Glutamatergic neuron (in vitro differentiated cells): ENCODE measurements at regions not wholly inside any gene's neighbourhood (a gene's known extent, or its start where the extent isn't known, plus 50 kb on each side); places are given as distances from the start of the nearest gene placed in this dataset.

ENCODE experiments used
- DNase-seq: peaks from one replicate; pipeline ENCODE4 v3.0.0; 2022
- H3K27ac Mint-ChIP-seq: one replicate; pipeline ENCODE4 v1.8.0; 2020; ENCODE audit warnings: mild to moderate bottlenecking, mixed read lengths, inconsistent platforms; ENCODE audit not compliant: unreplicated experiment
- H3K27me3 Mint-ChIP-seq: one replicate; pipeline ENCODE4 v1.8.0; 2020; ENCODE audit warnings: mild to moderate bottlenecking, moderate library complexity, mixed read lengths, inconsistent platforms; ENCODE audit not compliant: unreplicated experiment
- H3K36me3 Mint-ChIP-seq: one replicate; pipeline ENCODE4 v1.8.0; 2020; ENCODE audit warnings: mild to moderate bottlenecking, mixed read lengths, inconsistent platforms; ENCODE audit not compliant: unreplicated experiment
- H3K4me1 Mint-ChIP-seq: one replicate; pipeline ENCODE4 v1.8.0; 2020; ENCODE audit warnings: mild to moderate bottlenecking, low read depth, mixed read lengths, inconsistent platforms; ENCODE audit not compliant: unreplicated experiment
- H3K4me3 Mint-ChIP-seq: one replicate; pipeline ENCODE4 v1.8.0; 2020; ENCODE audit warnings: mild to moderate bottlenecking, mixed read lengths, inconsistent platforms; ENCODE audit not compliant: unreplicated experiment
- H3K9me3 Mint-ChIP-seq: one replicate; pipeline ENCODE4 v1.8.0; 2020; ENCODE audit warnings: mild to moderate bottlenecking, moderate library complexity, mixed read lengths, inconsistent platforms; ENCODE audit not compliant: unreplicated experiment
- CTCF ChIP-seq: fragments of 200-600 bp; sonication (generic); IDR thresholded peaks from one replicate; pipeline ENCODE4 v1.5.0; 2021; ENCODE audit not compliant: partially characterized antibody, unreplicated experiment

- H3K9me3 Mint-ChIP-seq: no peaks in the 10 kb centered on the region
- H3K27me3 Mint-ChIP-seq: no peaks in the 10 kb centered on the region
- no peaks in the 10 kb centered on the region for H3K4me1 Mint-ChIP-seq
- DNase-seq: no peak
- no peak for TF ChIP-seq CTCF
- H3K36me3 Mint-ChIP-seq: peaks cover 6% of the 10 kb centered on the region
- H3K4me3 Mint-ChIP-seq: no peak overlapping the region
- H3K27ac Mint-ChIP-seq: no peak overlapping the region
Measured at GRCh38 chr12:77116277-77116676, 50.9 kb upstream of the E2F7 start.

- H3K4me1 Mint-ChIP-seq: no peaks in the 10 kb centered on the region
- no peak for TF ChIP-seq CTCF
- no peaks in the 10 kb centered on the region for H3K27me3 Mint-ChIP-seq
- H3K27ac Mint-ChIP-seq: no peak overlapping the region
- peaks cover under 1% of the 10 kb centered on the region for H3K9me3 Mint-ChIP-seq
- H3K36me3 Mint-ChIP-seq: peaks cover 8% of the 10 kb centered on the region
- H3K4me3 Mint-ChIP-seq: no peak overlapping the region
- no peak for DNase-seq
Measured at GRCh38 chr12:77115471-77115870, 50.1 kb upstream of the E2F7 start.
